ENCODE measurements at regions not wholly inside any gene's neighbourhood (a gene's known extent, or its start where the extent isn't known, plus 50 kb on each side); places are given as distances from the start of the nearest gene placed in this dataset.

DNA sequence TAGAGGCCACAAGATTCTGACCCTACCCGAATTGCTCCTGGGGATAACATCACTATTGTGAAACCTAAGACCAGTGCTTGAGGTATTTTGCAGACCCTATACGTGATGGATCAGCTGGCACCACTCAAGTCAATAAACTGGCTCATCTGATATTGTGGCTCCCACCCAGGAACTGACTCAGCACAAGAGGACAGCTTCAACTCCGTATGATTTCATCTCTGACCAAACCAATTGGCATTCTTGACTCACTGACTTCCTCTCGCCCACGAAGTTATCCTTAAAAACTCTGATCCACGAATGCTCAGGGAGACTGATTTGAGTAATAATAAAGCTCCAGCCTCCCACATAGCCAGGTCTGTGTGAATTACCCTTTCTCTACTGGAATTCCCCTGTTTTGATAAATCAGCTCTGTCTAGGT, 1036.1 kb upstream of the TMEM132C start:
- ATAC-seq (ENCODE audit: low read depth) (no peak), DNase-seq (no peak)
- H3K9me3 Mint-ChIP-seq: peaks cover 3% of the 10 kb centered on the region
- intact Hi-C loops (cut with micrococcal nuclease): no loop called here
- ChIA-PET CTCF (no interaction called here), POLR2A (no interaction called here)
- TF ChIP-seq, protein P1, sequence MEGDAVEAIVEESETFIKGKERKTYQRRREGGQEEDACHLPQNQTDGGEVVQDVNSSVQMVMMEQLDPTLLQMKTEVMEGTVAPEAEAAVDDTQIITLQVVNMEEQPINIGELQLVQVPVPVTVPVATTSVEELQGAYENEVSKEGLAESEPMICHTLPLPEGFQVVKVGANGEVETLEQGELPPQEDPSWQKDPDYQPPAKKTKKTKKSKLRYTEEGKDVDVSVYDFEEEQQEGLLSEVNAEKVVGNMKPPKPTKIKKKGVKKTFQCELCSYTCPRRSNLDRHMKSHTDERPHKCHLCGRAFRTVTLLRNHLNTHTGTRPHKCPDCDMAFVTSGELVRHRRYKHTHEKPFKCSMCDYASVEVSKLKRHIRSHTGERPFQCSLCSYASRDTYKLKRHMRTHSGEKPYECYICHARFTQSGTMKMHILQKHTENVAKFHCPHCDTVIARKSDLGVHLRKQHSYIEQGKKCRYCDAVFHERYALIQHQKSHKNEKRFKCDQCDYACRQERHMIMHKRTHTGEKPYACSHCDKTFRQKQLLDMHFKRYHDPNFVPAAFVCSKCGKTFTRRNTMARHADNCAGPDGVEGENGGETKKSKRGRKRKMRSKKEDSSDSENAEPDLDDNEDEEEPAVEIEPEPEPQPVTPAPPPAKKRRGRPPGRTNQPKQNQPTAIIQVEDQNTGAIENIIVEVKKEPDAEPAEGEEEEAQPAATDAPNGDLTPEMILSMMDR (IDR thresholded peaks at IDR 0.05): no peak
- no peaks in the 10 kb centered on the region for H3K27me3 Mint-ChIP-seq
- no peaks in the 10 kb centered on the region for H3K4me1 Mint-ChIP-seq
- H3K27ac Mint-ChIP-seq: no peak overlapping the region
- H3K36me3 Mint-ChIP-seq (ENCODE audit: low read depth): no peaks in the 10 kb centered on the region
- H3K4me3 Mint-ChIP-seq: no peak overlapping the region

DNA sequence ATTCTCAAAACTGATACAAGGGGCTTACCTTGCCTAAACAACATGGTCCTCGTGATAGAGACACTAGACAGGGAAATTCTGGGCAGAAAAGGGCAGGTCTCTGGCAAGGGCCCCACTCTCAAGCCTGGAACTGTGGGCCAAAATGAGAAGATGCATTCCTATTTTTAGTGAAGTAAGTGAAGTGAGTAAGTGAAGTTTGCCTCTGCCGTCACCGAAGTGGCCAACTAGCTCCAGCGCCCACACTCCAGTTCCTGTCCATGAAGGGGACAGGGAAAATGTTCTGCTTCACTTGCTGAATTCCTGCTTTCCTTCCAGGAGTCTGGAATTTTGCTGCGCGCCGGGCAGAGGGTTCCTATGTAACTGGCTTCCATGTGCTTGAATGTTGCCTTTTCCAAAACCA, 1035.6 kb upstream of the TMEM132C start:
- Mint-ChIP-seq H3K27me3 (no peaks in the 10 kb centered on the region), H3K36me3 (ENCODE audit: low read depth) (no peaks in the 10 kb centered on the region), H3K4me3 (no peak overlapping the region), H3K27ac (no peak overlapping the region), H3K4me1 (no peaks in the 10 kb centered on the region), H3K9me3 (peaks cover 3% of the 10 kb centered on the region)
- TF ChIP-seq, protein P1 (IDR thresholded peaks at IDR 0.05): no peak
- POLR2A ChIA-PET: no interaction called here
- DNase-seq (no peak), ATAC-seq (ENCODE audit: low read depth) (no peak)
- intact Hi-C loops (cut with micrococcal nuclease): no loop called here
- CTCF ChIA-PET: no interaction called here

DNA sequence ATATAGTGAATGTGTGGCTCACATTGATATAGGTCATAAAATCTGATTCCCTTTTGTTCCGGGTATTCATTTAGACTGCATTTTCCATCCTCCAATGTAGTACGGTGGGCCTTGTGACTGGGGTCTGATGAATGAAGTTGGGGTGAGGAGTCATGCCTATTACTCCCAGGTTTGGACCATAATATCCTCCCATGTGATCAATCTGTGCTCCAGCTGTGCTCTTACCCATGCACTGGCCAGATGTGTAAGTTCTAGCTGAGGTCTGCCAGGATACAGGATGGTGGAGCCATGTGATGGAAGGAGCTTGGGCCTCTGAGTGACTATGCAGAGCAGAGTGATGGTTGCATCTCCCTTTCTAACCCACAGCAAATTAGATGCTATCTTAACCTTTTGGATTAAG, 1034.0 kb upstream of the TMEM132C start:
- Mint-ChIP-seq H3K27ac (no peak overlapping the region), H3K9me3 (peaks cover 3% of the 10 kb centered on the region), H3K4me3 (no peak overlapping the region), H3K4me1 (no peaks in the 10 kb centered on the region), H3K36me3 (ENCODE audit: low read depth) (no peaks in the 10 kb centered on the region), H3K27me3 (no peaks in the 10 kb centered on the region)
- DNase-seq (no peak), ATAC-seq (ENCODE audit: low read depth) (no peak)
- ChIA-PET CTCF (no interaction called here), POLR2A (no interaction called here)
- TF ChIP-seq, protein P1 (IDR thresholded peaks at IDR 0.05): no peak
- intact Hi-C loops (cut with micrococcal nuclease): no loop called here

DNA sequence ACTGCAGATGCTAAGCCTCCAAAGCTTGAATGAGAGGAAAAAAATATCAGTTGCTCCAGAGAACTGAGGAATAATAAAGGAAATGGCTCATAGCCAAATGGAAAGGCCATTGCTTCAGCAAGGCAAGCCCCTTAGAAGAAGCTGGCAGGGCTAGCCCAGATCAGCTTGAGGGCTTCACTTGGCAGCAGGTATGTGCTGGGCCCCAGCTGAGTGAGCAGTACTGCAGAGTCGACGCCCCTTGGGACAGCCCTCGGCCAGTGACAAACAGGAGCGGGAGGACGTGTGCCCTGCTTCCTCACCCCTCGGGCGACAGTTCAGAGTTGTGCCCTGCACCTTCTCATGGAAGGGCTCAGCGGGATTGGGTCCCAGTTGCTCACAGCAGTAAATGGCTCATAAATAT, 1031.2 kb upstream of the TMEM132C start:
- POLR2A ChIA-PET: no interaction called here
- no peak overlapping the region for H3K4me3 Mint-ChIP-seq
- TF ChIP-seq, protein P1 (IDR thresholded peaks at IDR 0.05): no peak
- H3K36me3 Mint-ChIP-seq (ENCODE audit: low read depth): no peaks in the 10 kb centered on the region
- DNase-seq: no peak
- no peaks in the 10 kb centered on the region for H3K27me3 Mint-ChIP-seq
- CTCF ChIA-PET: no interaction called here
- ATAC-seq (ENCODE audit: low read depth): no peak
- no peaks in the 10 kb centered on the region for H3K4me1 Mint-ChIP-seq
- no peak overlapping the region for H3K27ac Mint-ChIP-seq
- peaks cover 3% of the 10 kb centered on the region for H3K9me3 Mint-ChIP-seq
- intact Hi-C loops (cut with micrococcal nuclease): no loop called here

DNA sequence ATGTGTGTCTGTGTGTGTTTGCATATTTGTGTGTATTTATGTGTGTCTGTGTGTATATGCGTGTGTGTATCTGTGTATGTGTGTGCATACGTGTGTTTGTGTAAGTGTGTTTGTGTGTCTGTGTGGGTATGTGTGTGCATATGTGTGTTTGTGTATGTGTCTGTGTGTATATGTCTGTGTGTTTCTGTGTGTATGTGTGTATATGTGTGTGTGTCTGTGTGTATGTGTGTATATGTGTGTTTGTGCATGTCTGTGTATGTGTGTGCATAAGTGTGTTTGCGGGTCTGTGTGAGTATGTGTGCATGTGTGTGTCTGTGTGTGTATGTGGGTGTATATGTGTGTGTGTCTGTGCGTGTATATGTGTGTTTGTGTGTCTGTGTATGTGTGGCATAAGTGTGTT, 1030.5 kb upstream of the TMEM132C start:
- POLR2A ChIA-PET: no interaction called here

More for the DNA sequence above, 1030.5 kb upstream of the TMEM132C start:
- ATAC-seq (ENCODE audit: low read depth) (no peak), DNase-seq (no peak)
- no peaks in the 10 kb centered on the region for H3K4me1 Mint-ChIP-seq
- no peak overlapping the region for H3K4me3 Mint-ChIP-seq
- no peak overlapping the region for H3K27ac Mint-ChIP-seq
- no peaks in the 10 kb centered on the region for H3K27me3 Mint-ChIP-seq
- peaks cover 3% of the 10 kb centered on the region for H3K9me3 Mint-ChIP-seq
- TF ChIP-seq, protein P1 (IDR thresholded peaks at IDR 0.05): no peak
- intact Hi-C loops (cut with micrococcal nuclease): no loop called here
- no peaks in the 10 kb centered on the region for H3K36me3 Mint-ChIP-seq (ENCODE audit: low read depth)
- CTCF ChIA-PET: no interaction called here

All from activated B cell treated with CpG ODN at 0.5 μM for 24 hours (primary cell).